C4-2B (cell line): ENCODE measurements at regions not wholly inside any gene's neighbourhood (a gene's known extent, or its start where the extent isn't known, plus 50 kb on each side); places are given as distances from the start of the nearest gene placed in this dataset.

ENCODE experiments used
- H3K27ac ChIP-seq: fragments of 450-650 bp; 2 replicates; pipeline ENCODE4 v1.5.1; 2017
- CTCF ChIP-seq: fragments of 450-650 bp; conservative IDR thresholded peaks from 2 replicates; pipeline ENCODE4 v1.5.1; 2017; ENCODE audit warnings: mild to moderate bottlenecking
- ZFX ChIP-seq: fragments of 450-650 bp; IDR thresholded peaks from 2 replicates; pipeline ENCODE4 v1.6.1; 2017

GRCh38 chr2:59385971-59386370 lies 1144.8 kb upstream of the FANCL start:
- TF ChIP-seq ZFX (no peak), CTCF (no peak)
- H3K27ac ChIP-seq: no peak overlapping the region

- TF ChIP-seq CTCF: no peak
- TF ChIP-seq ZFX: no peak
- no peak overlapping the region for H3K27ac ChIP-seq
Measured at GRCh38 chr2:59383473-59383872, 1142.3 kb upstream of the FANCL start.

GRCh38 chr2:59378127-59378526 lies 1137.0 kb upstream of the FANCL start:
- H3K27ac ChIP-seq: no peak overlapping the region
- TF ChIP-seq CTCF: no peak
- TF ChIP-seq ZFX: no peak

GRCh38 chr2:59366288-59366687 lies 1125.2 kb upstream of the FANCL start:
- TF ChIP-seq ZFX (no peak), CTCF (no peak)
- H3K27ac ChIP-seq: no peak overlapping the region

GRCh38 chr2:59354498-59354897 lies 1113.4 kb upstream of the FANCL start:
- TF ChIP-seq ZFX (no peak), CTCF (no peak)
- H3K27ac ChIP-seq: no peak overlapping the region

- no peak overlapping the region for H3K27ac ChIP-seq
- TF ChIP-seq ZFX: no peak
- no peak for TF ChIP-seq CTCF
Measured at GRCh38 chr2:59353306-59353921, 1112.3 kb upstream of the FANCL start.

GRCh38 chr2:59342166-59342565 lies 1101.0 kb upstream of the FANCL start:
- TF ChIP-seq CTCF: no peak
- TF ChIP-seq ZFX: no peak
- no peak overlapping the region for H3K27ac ChIP-seq
